GM18870 (cell line): ENCODE measurements at regions not wholly inside any gene's neighbourhood (a gene's known extent, or its start where the extent isn't known, plus 50 kb on each side); places are given as distances from the start of the nearest gene placed in this dataset.

Experiments used
- ATAC-seq: cut with Tn5 transposase; IDR thresholded peaks from one replicate; pipeline ENCODE4 v1.9.1; 2021; ENCODE audit warnings: moderate library complexity; ENCODE audit not compliant: unreplicated experiment

DNA sequence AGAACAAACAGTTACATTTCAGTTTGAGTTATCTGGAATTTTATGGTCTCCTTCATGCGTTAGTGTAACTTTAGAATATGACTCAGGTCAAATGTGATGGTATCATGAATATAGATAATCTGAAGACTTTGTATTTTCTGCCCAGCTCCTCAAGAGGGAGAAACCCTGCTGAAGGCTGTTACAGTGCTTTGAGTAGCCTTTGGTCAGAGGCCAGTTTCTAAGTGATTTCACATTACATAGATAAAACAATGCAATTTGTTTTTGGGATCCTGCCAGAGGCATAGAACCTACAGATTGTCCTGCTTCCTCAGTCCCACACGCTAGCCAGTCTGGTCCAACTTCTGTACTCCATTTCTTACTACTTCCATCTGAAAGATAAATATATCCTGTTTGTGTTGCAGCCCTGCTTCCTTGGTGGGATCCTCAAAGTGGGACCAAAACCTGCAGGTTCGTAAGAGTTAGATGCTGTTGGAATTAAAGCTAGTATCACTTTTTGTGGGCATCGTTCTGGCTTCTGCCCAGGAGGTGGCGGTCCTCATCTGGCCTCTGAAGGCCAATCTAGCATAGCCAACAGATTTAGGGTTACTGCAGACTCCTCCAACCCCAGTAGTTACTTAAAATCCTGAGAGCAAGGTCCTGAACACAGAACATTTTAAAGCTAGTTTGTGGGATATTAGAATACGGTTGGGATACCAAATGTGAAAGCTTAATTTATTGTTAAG is 645.8 kb upstream of the USP24 start:
- no peak for ATAC-seq

DNA sequence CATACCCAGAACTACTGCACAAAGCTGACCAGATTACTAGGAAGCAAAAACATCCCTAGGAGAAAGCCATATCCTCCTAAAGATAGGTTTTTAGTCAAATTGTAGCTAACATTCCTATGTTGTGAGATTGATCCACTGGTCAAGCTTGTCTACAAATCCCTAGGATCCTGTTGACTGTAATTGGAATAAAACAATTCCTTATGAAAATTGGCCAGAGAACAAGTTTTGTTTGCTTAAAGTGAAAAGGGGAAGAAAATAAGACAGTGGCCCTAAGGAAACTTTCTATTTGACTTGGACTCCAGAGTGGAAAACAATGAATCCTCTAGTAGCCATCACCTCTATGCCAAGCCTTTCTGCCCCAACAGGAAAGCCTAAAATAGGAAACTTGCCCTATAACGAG is 645.2 kb upstream of the USP24 start:
- ATAC-seq = no peak

DNA sequence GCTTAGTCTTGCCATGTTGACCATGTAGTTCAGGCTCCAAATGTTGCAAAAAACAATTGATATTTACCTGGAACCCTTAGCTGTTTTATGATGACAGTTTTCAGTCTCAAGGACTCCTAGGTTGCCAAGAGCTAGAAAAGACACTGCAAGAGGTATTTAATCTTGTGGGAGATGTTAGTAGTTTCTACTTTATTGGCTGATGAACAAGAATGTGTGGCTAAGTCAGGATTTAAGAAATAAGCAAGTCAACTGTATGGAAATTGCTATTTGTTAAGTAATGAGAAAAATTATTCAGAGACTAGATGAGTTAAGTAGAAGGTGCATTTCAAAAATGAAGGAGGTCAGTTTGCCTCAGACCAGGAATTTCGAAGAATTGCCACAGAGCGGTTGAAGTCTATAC is 639.7 kb upstream of the USP24 start:
- no peak for ATAC-seq

DNA sequence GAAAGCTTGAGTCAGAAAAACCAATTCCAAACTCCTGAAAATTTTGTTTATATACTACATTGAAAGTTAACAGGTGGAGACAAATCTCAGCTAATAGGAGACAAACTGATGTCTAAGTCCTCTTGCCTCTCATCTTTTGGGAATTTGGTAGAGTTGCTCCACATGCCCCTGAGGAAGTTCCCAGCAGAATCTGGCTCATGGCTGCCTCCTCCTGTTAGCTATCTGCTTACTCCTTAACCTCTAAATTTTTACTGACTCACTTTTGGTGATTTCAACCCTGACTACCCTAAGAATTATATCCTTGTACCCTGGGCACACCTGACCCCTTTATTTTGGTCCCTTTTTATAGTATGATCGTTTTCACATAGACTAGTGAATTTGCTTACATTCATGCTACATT is 633.7 kb upstream of the USP24 start:
- no peak for ATAC-seq

DNA sequence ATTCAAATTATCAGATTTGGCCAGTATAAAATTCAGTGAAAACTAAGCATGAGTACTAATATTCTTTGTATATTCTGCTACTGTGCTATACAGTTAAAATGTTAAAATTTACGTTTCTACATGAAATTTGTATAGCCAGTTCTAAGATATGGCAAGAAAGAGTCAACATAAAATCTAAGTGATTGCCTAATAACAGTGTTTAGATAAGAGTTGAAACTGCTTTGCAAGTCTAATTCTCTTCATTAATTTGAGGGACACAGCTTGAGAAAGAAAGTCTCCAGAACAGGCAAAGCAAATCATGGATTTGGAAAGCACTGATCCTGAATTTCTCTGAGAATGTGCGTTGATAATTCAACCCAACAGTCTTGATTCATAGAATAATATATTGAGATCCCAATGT is 630.9 kb upstream of the USP24 start:
- ATAC-seq = no peak

DNA sequence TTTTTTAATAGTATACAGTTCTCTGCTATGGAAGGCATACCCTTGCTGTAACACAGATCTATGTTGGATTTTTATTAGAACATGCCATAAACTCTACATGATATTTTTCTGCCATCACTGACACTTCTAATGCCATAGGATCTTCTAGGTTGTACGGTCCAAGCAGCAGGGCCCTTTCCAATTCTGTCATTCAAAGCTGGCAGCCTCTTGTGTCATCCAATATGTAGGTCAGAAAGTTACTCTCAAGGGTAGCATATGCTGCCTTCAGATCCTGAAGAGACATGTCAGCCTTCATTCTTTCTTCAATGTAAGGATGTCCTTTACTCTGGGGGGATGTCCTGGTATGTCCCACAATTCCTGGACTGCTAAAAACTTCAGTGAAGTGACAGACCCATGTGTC is 629.2 kb upstream of the USP24 start:
- ATAC-seq = no peak

DNA sequence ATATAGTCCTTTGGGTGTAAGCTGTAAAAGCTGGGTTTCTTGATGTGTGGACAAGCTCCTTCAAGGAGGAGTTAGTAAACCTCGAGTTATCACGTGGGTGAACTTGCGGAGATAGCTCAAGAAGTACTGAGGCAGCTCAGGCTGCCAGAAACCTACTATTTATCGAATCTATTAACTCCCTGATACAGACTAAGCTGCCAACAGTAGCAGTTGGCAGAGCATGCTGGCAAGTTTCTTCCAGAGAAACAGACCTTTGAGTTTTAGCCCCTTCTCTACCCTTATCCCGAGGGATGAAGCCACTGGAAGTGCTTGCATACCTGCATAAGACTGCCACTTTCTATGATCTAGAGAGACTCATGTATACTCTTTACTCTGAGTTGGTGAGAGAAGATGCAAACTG is 624.5 kb upstream of the USP24 start:
- ATAC-seq = no peak

DNA sequence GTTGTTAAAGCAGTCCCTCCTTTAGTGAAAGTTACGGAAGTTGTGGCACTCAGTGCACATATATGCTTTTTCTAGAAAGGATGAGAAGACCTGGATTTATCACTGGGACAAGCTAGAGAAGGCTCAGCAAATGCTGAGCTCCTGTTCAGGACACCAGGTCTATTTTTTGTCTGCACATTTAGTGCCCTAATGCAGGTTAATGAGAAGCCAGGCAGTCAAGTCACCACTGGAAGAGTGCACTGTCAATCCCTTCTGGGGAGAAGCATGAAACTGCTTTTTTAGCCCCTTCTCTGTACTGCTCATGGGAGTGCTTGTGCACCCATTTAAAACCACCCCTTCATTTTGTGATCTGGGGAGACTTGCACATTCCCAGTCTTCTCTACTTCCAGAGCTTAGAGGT is 624.1 kb upstream of the USP24 start:
- ATAC-seq = no peak

DNA sequence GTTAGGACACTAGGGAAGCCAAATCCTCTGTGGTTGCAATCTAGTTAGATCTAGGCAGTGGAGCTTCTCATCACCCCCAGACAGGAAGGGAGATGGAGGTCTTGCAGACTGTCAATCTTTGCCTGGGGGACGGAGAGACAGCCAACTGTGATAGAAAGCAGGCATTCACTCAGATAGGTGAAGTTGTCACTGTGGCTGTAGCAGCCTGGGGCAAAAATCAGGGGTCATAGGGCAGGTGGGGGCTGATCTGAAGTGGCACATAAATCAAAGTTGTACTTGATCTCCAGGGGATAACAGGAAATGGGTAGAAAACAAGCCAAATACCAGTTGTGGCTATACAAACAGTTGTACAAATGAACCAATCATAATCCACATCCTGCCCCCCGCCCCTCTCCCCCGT is 620.9 kb upstream of the USP24 start:
- no peak for ATAC-seq

DNA sequence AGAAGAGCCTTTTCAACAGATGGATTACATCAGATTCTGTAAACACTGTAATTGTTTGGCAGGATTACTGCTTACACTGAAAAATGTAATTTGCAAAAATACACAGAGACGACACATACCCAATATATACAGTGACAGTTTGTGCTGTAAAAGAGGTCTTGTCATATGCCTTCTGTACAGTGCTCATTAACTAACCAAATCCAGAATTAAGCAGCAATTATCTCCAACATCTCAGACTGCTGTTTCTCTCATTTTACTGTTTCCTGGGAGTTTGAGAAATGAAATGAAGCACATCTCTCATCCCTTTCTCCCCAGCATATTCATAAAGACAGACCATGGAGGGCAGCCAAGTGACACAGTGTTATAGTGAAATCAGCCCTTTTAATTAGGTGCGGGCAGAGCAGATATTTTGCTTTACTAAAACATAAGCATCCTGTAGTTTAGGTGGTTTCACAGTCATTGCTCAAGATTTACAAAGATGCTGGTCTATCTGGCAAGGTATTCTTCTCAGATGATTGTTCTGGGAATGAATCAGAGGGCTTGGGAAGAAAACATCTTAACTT is 618.4 kb upstream of the USP24 start:
- no peak for ATAC-seq

DNA sequence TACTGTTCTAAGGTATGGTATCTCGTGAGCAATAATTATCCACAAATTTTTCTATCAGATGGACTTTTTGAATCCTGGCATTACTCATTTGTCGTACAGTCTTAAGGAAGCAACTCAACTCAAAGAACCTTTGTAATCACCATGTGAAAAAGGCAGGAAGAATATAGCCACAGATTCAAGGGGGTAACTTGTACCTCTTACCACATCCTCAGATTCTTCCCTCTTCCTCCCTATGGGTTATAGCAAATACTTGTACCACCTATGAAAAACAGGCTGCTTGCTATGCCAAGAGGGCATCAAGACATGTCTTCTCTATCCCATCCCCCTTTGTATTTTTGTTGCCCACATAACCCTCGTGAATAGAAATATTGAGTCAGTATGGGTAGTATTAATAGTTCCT is 616.6 kb upstream of the USP24 start:
- ATAC-seq = no peak

DNA sequence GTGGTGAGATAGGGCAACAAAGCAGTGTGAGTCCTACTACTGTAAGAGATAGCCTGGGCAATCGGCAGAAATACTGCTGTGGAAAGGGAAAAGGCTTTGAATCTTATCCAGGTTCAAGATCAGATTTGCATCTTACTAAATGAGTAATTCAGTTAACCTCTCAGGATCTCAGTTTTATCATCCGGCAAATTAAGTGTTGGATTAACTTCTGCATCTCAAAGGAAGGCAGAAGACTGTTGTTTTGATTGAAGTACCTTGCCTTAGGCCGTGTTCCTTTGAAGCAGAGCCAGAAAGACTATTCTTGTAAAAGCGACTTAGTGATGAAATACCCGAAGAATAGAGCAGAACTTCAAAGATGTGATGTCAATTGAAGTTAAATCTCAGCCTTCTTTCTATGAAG is 612.9 kb upstream of the USP24 start:
- no peak for ATAC-seq

DNA sequence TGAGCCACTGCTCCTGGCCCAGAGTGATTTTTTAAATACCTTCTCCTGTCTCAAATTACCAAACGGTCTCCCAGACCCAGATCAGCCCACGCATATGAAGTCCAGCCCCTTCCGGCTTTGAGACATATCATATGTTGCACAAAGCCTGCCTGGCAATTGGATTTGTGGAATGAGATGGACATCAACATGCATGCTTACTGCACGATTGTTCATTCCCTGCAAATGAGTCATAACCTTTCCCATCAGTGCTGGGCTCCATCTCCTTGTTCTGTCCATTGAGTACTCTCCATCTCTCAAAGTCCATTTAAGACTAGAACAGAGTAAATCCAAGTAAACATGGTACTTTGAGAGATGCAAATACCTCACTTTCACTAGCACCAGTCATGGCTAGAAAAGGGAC is 612.2 kb upstream of the USP24 start:
- no peak for ATAC-seq

DNA sequence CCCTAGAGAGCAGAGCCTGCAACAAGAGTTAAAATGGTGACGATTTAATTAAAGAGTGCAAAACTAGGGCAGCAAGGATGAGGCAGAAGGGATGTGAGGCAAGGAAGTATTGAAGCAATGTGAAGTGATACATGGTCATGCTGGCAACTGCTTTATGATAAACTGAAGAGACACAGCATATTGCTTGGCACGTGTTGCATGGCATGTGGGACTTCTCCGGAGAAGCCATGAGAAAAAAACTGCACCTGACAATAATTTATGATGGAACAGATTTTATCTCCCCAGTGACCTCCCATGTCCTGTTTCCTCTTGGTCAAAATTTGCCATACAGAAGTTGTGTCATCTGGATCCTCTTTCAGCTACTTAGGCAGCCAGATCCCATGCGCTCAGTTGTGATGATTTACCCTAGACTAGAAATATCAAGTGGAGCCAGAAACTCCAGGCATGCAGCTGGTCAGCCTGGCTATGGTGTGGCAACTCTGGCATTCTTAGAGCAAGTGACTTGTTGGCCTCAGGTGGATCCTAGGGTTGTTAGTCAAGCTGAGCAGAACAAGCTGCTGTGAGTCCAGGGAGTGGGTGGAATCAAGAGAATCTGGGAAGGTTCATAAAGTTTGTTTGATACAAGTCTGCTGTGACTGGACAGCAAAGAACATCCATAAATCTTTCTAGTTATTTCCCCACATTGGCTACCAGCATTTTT is 611.4 kb upstream of the USP24 start:
- no peak for ATAC-seq

DNA sequence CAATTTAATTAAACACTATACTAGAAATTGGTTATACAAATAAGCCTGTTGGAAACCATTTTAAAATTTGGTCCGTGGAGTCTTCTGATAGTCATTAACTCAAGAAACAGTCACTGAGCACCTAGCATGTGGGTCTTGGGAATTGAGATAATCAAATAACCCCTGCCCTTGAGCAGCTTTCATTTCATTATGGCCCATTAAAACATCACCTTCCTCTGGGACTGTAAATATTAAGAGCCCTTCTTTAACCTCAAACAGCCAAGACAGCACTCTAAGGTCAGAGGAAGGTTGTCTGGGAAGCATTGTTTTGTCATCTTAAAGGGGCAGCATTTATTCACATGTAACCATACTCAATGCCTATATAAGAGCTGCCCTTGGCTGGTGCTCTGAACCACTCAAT is 610.3 kb upstream of the USP24 start:
- no peak for ATAC-seq

DNA sequence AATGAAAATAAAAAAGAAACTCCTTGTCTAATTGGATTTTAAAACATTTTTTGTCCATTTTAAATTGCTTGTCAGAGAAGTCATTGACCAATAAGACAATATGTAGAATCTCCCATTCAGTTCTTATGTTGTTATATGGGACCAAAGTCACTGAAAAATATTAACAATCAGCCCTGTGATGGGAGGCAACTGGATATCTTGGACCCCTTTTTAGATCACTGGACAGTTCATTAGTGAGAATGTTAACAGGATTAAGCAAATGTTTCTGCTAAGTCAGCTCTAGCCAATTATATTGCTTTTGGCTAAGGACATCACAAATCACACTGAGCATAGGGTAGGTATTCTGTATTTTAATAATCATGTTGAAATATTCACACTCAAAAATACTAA is 609.1 kb upstream of the USP24 start:
- no peak for ATAC-seq

DNA sequence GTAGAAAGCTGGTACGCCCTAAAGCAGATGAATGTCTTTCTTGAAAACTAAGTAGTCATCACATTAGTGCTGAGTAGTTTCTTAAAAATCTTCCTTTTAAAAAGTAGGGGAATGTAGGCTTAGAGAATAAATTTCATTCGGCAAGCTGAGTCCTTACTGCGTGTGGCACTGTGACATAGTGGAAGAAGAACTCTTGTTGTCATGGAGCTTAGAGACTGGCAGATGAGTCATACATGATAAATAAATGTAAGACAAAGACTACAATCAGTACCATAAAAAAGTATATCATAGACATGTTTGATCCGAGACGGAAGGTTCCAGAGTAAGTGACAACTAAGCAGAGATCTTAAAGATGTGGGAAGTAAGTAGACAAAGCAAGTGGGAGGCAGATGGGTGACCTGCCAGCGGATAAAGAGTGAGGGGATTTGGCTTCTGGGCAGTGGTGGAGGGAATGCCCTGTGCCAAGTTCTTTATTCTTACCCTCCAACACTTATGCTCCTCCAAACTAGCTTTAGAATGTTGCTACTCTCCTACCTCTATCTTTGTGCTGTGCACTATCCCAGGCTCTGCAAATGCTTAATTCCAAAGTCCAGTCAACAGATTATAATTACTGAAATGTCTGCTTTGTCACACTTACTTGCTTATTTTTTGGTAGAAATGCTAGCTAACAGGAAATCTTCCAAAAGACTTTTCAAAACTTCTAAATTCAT is 608.5 kb upstream of the USP24 start:
- ATAC-seq = no peak

DNA sequence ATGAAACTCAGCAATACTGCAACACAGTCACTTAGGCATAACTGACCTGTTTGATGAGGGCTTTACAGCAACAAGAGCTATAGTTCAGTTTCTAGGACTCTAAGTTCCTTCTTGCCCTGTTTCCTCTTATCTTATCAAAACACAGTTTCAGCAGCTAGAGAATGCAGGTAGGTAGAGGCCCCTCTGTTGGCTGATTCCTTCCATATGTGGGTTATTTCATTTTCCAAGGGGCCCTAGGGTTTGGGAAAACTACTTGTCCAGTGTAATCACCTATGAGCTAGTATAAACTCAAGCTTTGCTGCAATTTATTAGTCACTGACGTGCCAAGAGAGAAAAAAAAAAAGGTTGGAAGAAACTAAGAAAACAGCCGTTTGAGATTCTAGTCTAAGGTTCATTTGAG is 607.7 kb upstream of the USP24 start:
- no peak for ATAC-seq

DNA sequence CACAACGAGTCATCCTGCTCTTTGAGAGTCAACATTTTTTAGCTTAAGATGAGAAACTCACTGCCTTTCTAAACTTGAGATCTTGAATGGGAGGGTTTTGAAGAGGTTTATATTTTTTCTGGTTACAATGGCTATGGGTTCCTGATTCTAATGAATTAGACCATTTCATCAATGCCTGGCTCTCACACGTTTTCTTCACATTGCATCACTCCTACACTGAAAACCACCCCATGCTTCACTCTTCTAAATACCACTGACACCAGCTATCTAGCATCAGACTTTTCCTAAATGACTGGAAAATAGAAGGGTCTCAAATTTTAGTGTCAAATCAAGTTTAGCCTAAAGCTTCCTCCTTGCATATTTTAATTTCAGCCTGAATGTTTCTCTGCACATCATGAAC is 606.1 kb upstream of the USP24 start:
- ATAC-seq = no peak

DNA sequence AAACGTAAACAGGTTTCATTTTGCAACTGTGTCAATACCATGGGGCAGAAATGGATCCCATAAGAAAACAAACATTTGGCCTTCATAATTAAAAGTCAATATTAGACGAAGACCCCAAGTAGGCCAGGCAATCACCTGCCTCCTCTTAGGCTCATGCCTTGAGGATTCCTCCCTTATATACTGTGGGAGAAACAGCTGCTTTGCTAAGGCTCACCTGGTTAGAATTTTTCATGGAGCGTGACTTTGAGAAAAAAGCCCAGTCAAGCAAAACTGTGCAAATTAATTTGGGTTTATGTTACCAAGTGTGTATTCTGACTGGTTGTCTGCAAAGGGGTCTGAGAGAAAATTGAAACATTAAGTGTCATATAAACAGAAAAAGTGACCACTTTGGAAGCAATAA is 605.3 kb upstream of the USP24 start:
- ATAC-seq = no peak

DNA sequence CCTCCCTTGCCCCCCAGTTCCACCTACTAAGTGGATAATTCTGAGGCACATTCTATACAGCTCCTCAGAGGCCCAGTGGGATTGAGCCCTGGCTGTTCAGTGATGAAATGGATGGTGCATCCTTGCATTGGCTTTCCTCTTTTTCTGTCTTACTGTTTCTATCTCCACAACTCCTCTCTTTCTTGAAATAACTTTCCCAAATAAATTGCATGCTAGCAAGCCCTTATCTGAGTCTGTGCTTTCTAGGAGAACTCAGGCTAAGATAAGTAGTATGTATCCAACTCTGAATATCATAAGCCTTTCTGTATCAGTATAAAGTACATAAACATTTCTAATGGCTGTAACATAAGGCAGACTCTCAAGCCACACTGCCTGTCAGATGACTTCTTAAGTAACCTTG is 603.8 kb upstream of the USP24 start:
- no peak for ATAC-seq
